HCT116 (cell line): ENCODE measurements at regions not wholly inside any gene's neighbourhood (a gene's known extent, or its start where the extent isn't known, plus 50 kb on each side); places are given as distances from the start of the nearest gene placed in this dataset.

Source experiments
- ATAC-seq: fragments of 200-7000 bp; cut with Tn5 transposase; 2 replicates; pipeline ENCODE4 v1.9.1; 2020; ENCODE audit warnings: mild to moderate bottlenecking, moderate library complexity
- BruUV-seq: library from RNA; stranded (reverse); fragments of 400-500 nt; replicated peaks from 2 replicates; lab custom pipeline; 2021; lab: Mats Ljungman, UMichigan
- CTCF ChIA-PET: fragments of 300-600 bp; sonication (Branson Sonifier 250); formaldehyde crosslinking; loops from one replicate; lab custom pipeline; 2021; ENCODE audit warnings: antibody characterized with exemption; lab: Charles Lee
- POLR2A ChIA-PET: fragments of 300-600, 350-600 bp; sonication (Branson Sonifier 250); formaldehyde crosslinking; loops from one replicate; lab custom pipeline; 2021; ENCODE audit warnings: antibody characterized with exemption; lab: Charles Lee
- RAD21 ChIA-PET, 2 experiments: fragments of 300-600 bp; sonication (Branson Sonifier 250); formaldehyde crosslinking; loops; one replicate each; lab custom pipeline; 2023; ENCODE audit warnings: low total read pairs in 2 of 2; ENCODE audit not compliant: uncharacterized antibody in 2 of 2, unreplicated experiment in 2 of 2, low non-redundant PET in 1 of 2; lab: Charles Lee
- DNase-seq: peaks from one replicate; pipeline ENCODE4 v3.0.0-alpha.2; 2010; ENCODE audit warnings: low read depth, low spot score
- H2AFZ ChIP-seq: fragments of 200-600 bp; shearing (Covaris generic), sonication (generic); 2 replicates; pipeline ENCODE4 v1.6.1; 2017; ENCODE audit warnings: low read depth, mixed run types, mixed read lengths, antibody characterized with exemption, low read length; ENCODE audit not compliant: poor library complexity, severe bottlenecking
- H3K27ac ChIP-seq: 2 replicates; pipeline ENCODE4 v1.5.1; 2012; ENCODE audit warnings: low read depth, low read length
- H3K27me3 ChIP-seq: fragments of 200-600 bp; sonication (generic); 2 replicates; pipeline ENCODE4 v1.6.1; 2016; ENCODE audit warnings: mixed run types, low read length, mixed read lengths; ENCODE audit not compliant: insufficient read depth
- H3K36me3 ChIP-seq, 2 experiments: fragments of 200-500 bp in 1 of 2; fragments of 200-600 bp in 1 of 2; sonication (Bioruptor generic) in 1 of 2; sonication (generic) in 1 of 2; 2 replicates each; pipeline versions ENCODE4 v1.5.1 to v1.6.1; 2014 to 2016; ENCODE audit warnings: low read length in 2 of 2, inconsistent platforms in 1 of 2, mixed read lengths in 1 of 2, mixed run types in 1 of 2; ENCODE audit not compliant: insufficient read depth in 2 of 2, control insufficient read depth in 1 of 2
- H3K4me1 ChIP-seq, 2 experiments: fragments of 200-600 bp in 1 of 2; sonication (generic) in 1 of 2; 2 replicates each; pipeline versions ENCODE4 v1.5.1 to v1.6.1; 2012 to 2017; ENCODE audit warnings: low read length in 2 of 2, inconsistent platforms in 1 of 2, mild to moderate bottlenecking in 1 of 2, mixed read lengths in 1 of 2, mixed run types in 1 of 2, moderate library complexity in 1 of 2; ENCODE audit not compliant: insufficient read depth in 2 of 2, control insufficient read depth in 1 of 2
- H3K4me2 ChIP-seq: fragments of 200-600 bp; sonication (generic); 2 replicates; pipeline ENCODE4 v1.6.1; 2017; ENCODE audit warnings: mixed run types, low read length, mixed read lengths
- H3K4me3 ChIP-seq, 2 experiments: fragments of 200-600 bp in 1 of 2; sonication (generic) in 1 of 2; replicated peaks in 1 of 2; 2 replicates each; pipeline ENCODE4 v1.5.1; 2011 to 2016; ENCODE audit warnings: low read length in 2 of 2, control low read depth in 1 of 2, low read depth in 1 of 2, mild to moderate bottlenecking in 1 of 2, mixed read lengths in 1 of 2, mixed run types in 1 of 2
- H3K79me2 ChIP-seq: fragments of 200-600 bp; sonication (generic); 2 replicates; pipeline ENCODE4 v1.6.1; 2017; ENCODE audit warnings: mild to moderate bottlenecking, mixed run types, low read length, moderate library complexity, mixed read lengths; ENCODE audit not compliant: insufficient read depth
- H3K9ac ChIP-seq: fragments of 200-600 bp; sonication (generic); 2 replicates; pipeline ENCODE4 v1.6.1; 2016; ENCODE audit warnings: low read length, mixed read lengths
- H3K9me2 ChIP-seq: fragments of 200-600 bp; sonication (generic), shearing (Covaris generic); 2 replicates; pipeline ENCODE4 v1.6.1; 2017; ENCODE audit warnings: mixed run types, mild to moderate bottlenecking, moderate library complexity; ENCODE audit not compliant: insufficient read depth
- H3K9me3 ChIP-seq, 2 experiments: fragments of 200-500 bp in 1 of 2; fragments of 200-600 bp in 1 of 2; sonication (Bioruptor generic) in 1 of 2; sonication (generic) in 1 of 2; 2 replicates each; pipeline ENCODE4 v1.6.1; 2014 to 2017; ENCODE audit warnings: low read length in 2 of 2, mixed read lengths in 2 of 2, inconsistent platforms in 1 of 2, low read depth in 1 of 2, mild to moderate bottlenecking in 1 of 2, mixed run types in 1 of 2, moderate library complexity in 1 of 2; ENCODE audit not compliant: control insufficient read depth in 1 of 2, insufficient read depth in 1 of 2
- H4K20me1 ChIP-seq: fragments of 200-600 bp; sonication (generic), shearing (Covaris generic); 2 replicates; pipeline ENCODE4 v1.6.1; 2017; ENCODE audit warnings: mixed run types, mild to moderate bottlenecking, moderate library complexity; ENCODE audit not compliant: insufficient read depth
- CBX3 ChIP-seq: IDR thresholded peaks from 2 replicates; pipeline ENCODE4 v1.6.1; 2012; ENCODE audit warnings: low read depth
- CEBPB ChIP-seq: IDR thresholded peaks from 2 replicates; pipeline ENCODE4 v1.6.1; 2012; ENCODE audit warnings: low read depth
- EGR1 ChIP-seq: IDR thresholded peaks from 2 replicates; pipeline ENCODE4 v1.6.1; 2012; ENCODE audit warnings: low read depth
- ELF1 ChIP-seq: IDR thresholded peaks from 2 replicates; pipeline ENCODE4 v1.6.1; 2012; ENCODE audit warnings: low read depth, borderline replicate concordance
- EZH2 ChIP-seq: fragments of 200-600 bp; sonication (generic); IDR thresholded peaks from 2 replicates; pipeline ENCODE4 v1.6.1; 2017; ENCODE audit warnings: antibody characterized with exemption, mixed run types
- EZH2phosphoT487 ChIP-seq: fragments of 200-600 bp; IDR thresholded peaks from 2 replicates; pipeline ENCODE4 v1.6.1; 2018; ENCODE audit warnings: antibody characterized with exemption, borderline replicate concordance
- FOSL1 ChIP-seq: IDR thresholded peaks from 2 replicates; pipeline ENCODE4 v1.6.1; 2012; ENCODE audit warnings: low read depth
- JUND ChIP-seq: IDR thresholded peaks from 2 replicates; pipeline ENCODE4 v1.6.1; 2012
- POLR2AphosphoS5 ChIP-seq: IDR thresholded peaks from 2 replicates; pipeline ENCODE4 v1.6.1; 2011; ENCODE audit warnings: mild to moderate bottlenecking, low read depth, low read length, moderate library complexity
- REST ChIP-seq: IDR thresholded peaks from 2 replicates; pipeline ENCODE4 v1.6.1; 2012; ENCODE audit warnings: low read depth
- SIN3A ChIP-seq: IDR thresholded peaks from 2 replicates; pipeline ENCODE4 v1.6.1; 2012; ENCODE audit warnings: low read depth
- SP1 ChIP-seq: IDR thresholded peaks from 2 replicates; pipeline ENCODE4 v1.6.1; 2012; ENCODE audit warnings: low read depth
- TCF7L2 ChIP-seq: IDR thresholded peaks from 2 replicates; pipeline ENCODE4 v1.7.0; 2011; ENCODE audit warnings: borderline replicate concordance, inconsistent platforms; ENCODE audit not compliant: insufficient read depth, insufficient read length; ENCODE audit errors: extremely low read depth
- ZNF274 ChIP-seq: fragments of 200-500 bp; sonication (Bioruptor generic); IDR thresholded peaks from 2 replicates; pipeline ENCODE4 v1.6.1; 2014; ENCODE audit warnings: mild to moderate bottlenecking, low read depth, low read length, inconsistent platforms
- intact Hi-C: fragments of 100-400 bp; cut with micrococcal nuclease; formaldehyde crosslinking; loops from 2 replicates; pipeline ENCODE4 v1.10.0; 2022
- TF ChIP-seq, protein P1 (sequence below): IDR thresholded peaks from 2 replicates; pipeline ENCODE4 v1.6.1; 2012

- Histone ChIP-seq H3K27me3 (no peaks in the 10 kb centered on the region), H3K9me3 (no peaks in the 10 kb centered on the region), H3K36me3 (no peaks in the 10 kb centered on the region), H3K4me2 (peak overlapping the region; percentile 1; the same call in 1 of the 2 replicates), H3K4me3 (no peak overlapping the region), H3K4me1 (peaks cover 6 to 15% of the 10 kb centered on the region in 2 experiments), H4K20me1 (no peaks in the 10 kb centered on the region), H3K79me2 (no peaks in the 10 kb centered on the region), H3K9me2 (no peaks in the 10 kb centered on the region), H3K27ac (no peak overlapping the region), H2AFZ (peak overlapping the region; percentile 28), H3K9ac (no peak overlapping the region)
- DNase-seq (peak; percentile 29), ATAC-seq (peak; percentile 81)
- intact Hi-C loops = no loop called here
- CTCF ChIA-PET = no interaction called here
- POLR2A ChIA-PET = interaction anchor here (0.6 to 0.9 kb wide), 2 partner anchors 9 to 21 kb away, joined by 4 read pairs; no protein-coding TSS in a partner anchor
- BruUV-seq = no TSS peak
- RAD21 ChIA-PET = no interaction called here
- TF ChIP-seq, protein P1, sequence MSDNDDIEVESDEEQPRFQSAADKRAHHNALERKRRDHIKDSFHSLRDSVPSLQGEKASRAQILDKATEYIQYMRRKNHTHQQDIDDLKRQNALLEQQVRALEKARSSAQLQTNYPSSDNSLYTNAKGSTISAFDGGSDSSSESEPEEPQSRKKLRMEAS = peak; percentile 63
- TF ChIP-seq CEBPB (peak; percentile 34; the same call in 1 of the 2 replicates), CBX3 (0 out of 2 replicates have a peak, but pooled peaks have one; percentile 40), JUND (peak; percentile 55; the same call in 1 of the 2 replicates), POLR2AphosphoS5 (no peak), ELF1 (no peak), SP1 (peak; percentile 37; the same call in 1 of the 2 replicates), FOSL1 (peak; percentile 44; the same call in 1 of the 2 replicates), EZH2 (no peak)
Observed at GRCh38 chr2:61620244-61621159, 82.3 kb upstream of the XPO1 start.

GRCh38 chr2:61619561-61619960, 81.4 kb upstream of the XPO1 start:
- Histone ChIP-seq H3K36me3 (no peaks in the 10 kb centered on the region), H3K27me3 (no peaks in the 10 kb centered on the region), H3K9ac (no peak overlapping the region), H4K20me1 (no peaks in the 10 kb centered on the region), H3K4me3 (no peak overlapping the region), H3K79me2 (no peaks in the 10 kb centered on the region), H3K9me3 (no peaks in the 10 kb centered on the region), H3K9me2 (no peaks in the 10 kb centered on the region), H2AFZ (no peak overlapping the region), H3K4me2 (no peak overlapping the region), H3K27ac (no peak overlapping the region), H3K4me1 (peaks cover 6 to 15% of the 10 kb centered on the region in 2 experiments)
- TF ChIP-seq FOSL1 (no peak), POLR2AphosphoS5 (no peak), ZNF274 (no peak), TCF7L2 (no peak), JUND (no peak), SP1 (no peak), EGR1 (no peak), SIN3A (no peak), EZH2phosphoT487 (no peak), REST (no peak)
- BruUV-seq = no TSS peak
- ATAC-seq (no peak), DNase-seq (no peak)
- intact Hi-C loops = no loop called here
- ChIA-PET RAD21 (no interaction called here), CTCF (no interaction called here), POLR2A (no interaction called here)
